ENCODE measurements at regions not wholly inside any gene's neighbourhood (a gene's known extent, or its start where the extent isn't known, plus 50 kb on each side); places are given as distances from the start of the nearest gene placed in this dataset.

DNA sequence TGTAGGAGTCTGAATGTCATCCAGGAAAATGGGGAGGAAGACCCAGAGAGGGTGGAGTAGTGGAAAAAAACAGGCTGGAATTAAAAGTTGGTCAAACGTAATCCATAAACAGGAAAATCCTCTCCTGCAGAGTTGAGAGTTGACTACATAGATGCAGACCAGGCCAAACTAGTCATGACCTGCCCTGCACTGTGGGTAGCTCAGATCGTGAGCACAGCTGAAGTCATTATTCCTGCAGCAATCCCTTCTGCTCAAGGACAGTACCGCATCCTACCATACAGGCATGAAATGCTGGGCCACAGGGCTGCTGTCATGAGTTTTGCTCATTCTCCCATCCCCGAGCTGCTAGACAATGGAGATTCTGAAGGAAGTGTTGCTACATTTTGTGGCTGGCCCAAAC, 352.2 kb downstream of the EN1 start:
- H3K9me1 ChIP-seq (ENCODE audit: control insufficient read depth, insufficient read depth, low read length) = no peaks in the 10 kb centered on the region
- no peaks in the 10 kb centered on the region for H3K36me3 ChIP-seq (ENCODE audit: control insufficient read depth, insufficient read depth, low read length)
- POLR2A ChIA-PET = interaction anchor here (0.6 kb wide), 1 partner anchor 106 kb away, joined by 4 read pairs; no protein-coding TSS in a partner anchor
- H3K79me2 ChIP-seq (ENCODE audit: control insufficient read depth, insufficient read depth, low read length) = no peaks in the 10 kb centered on the region
- no peak overlapping the region for H3K4me2 ChIP-seq (ENCODE audit: insufficient read depth, low read length)
- intact Hi-C loops (cut with micrococcal nuclease) = no loop called here
- TF ChIP-seq ZNF146 (CRISPR knock-in tag; IDR thresholded peaks at IDR 0.05; ENCODE audit: unreplicated experiment) (no peak), ZNF561 (CRISPR knock-in tag; conservative IDR thresholded peaks at IDR 0.05) (no peak), GABPB2 (CRISPR knock-in tag; conservative IDR thresholded peaks at IDR 0.05) (no peak), ZEB2 (IDR thresholded peaks at IDR 0.05) (no peak), ETV5 (CRISPR knock-in tag; IDR thresholded peaks at IDR 0.05; ENCODE audit: low read depth) (no peak), XRCC5 (IDR thresholded peaks at IDR 0.05; ENCODE audit: low read depth, low read length) (no peak), CREB5 (CRISPR knock-in tag; IDR thresholded peaks at IDR 0.05) (no peak)
- CTCF ChIA-PET (ENCODE audit: low intra/inter-chr PET ratio) = no interaction called here
- no peak overlapping the region for H3K27ac ChIP-seq (ENCODE audit: extremely low read depth, low read depth, low read length)
- WGBS (ENCODE audit: insufficient coverage, low coverage, missing lambda C conversion rate) = 0% methylated on average over 4 of the region's 4 CpGs
- no peaks in the 10 kb centered on the region for H3K4me1 ChIP-seq (replicated peaks in 1 of 2; ENCODE audit: control insufficient read depth in 2 of 2, insufficient read depth in 2 of 2, low read length in 2 of 2)
- in situ Hi-C loops (cut with MboI) = no loop called here
- no TSS peak for BruUV-seq (replicated peaks)
- no peaks in the 10 kb centered on the region for H3K9me3 ChIP-seq (replicated peaks; ENCODE audit: control insufficient read depth, insufficient read depth, low read depth, low read length)
- DNase-seq (ENCODE audit: extremely low read depth in 1 of 4, low spot score in 3 of 4) = no peak
- no peak overlapping the region for H3K4me3 ChIP-seq
- no peak for ATAC-seq
- H2AFZ ChIP-seq (ENCODE audit: low read depth, low read length) = no peak overlapping the region
- H3K9ac ChIP-seq (ENCODE audit: insufficient read depth in 1 of 2, low read depth in 2 of 2, low read length in 2 of 2) = no peak overlapping the region
- H3K27me3 ChIP-seq (ENCODE audit: control insufficient read depth in 2 of 2, insufficient read depth in 2 of 2, low read length in 2 of 2) = peaks cover 0 to 4% of the 10 kb centered on the region in 2 experiments; a peak in 3 of 5 replicates
- FAIRE-seq = no peak
- no peaks in the 10 kb centered on the region for H4K20me1 ChIP-seq (replicated peaks; ENCODE audit: control insufficient read depth, insufficient read depth, low read length)

Data from K562 (cell line).